HG03378 (cell line): ENCODE measurements at regions not wholly inside any gene's neighbourhood (a gene's known extent, or its start where the extent isn't known, plus 50 kb on each side); places are given as distances from the start of the nearest gene placed in this dataset.
"Not testable (repeated sequence)": the region's sequence is repeated elsewhere in the genome, so short reads cannot be mapped to it uniquely, and the experiment has no call there.

Experiments
- ATAC-seq: cut with Tn5 transposase; IDR thresholded peaks from one replicate; pipeline ENCODE4 v1.9.1; 2021; ENCODE audit warnings: mild to moderate bottlenecking, moderate library complexity; ENCODE audit not compliant: unreplicated experiment

DNA sequence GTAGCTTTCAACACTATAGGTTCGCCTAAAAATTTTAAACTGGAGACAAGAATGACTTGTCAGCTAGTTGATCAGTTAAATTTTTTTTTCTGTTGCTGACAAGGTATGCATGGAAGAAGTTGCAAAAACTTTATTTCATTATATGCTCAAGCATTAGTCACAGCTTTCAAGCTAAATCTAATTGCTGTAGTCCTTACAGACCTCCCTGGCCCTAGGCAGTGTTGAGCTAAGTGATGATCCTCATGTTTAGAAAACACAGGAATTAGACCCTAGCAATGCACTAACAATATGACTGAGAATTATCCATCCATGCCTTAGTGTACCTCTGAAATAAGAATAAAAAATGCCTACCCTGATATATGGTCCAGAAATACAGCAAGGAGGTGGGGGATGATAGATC, 253.4 kb downstream of the SP3 start:
- ATAC-seq: no peak

DNA sequence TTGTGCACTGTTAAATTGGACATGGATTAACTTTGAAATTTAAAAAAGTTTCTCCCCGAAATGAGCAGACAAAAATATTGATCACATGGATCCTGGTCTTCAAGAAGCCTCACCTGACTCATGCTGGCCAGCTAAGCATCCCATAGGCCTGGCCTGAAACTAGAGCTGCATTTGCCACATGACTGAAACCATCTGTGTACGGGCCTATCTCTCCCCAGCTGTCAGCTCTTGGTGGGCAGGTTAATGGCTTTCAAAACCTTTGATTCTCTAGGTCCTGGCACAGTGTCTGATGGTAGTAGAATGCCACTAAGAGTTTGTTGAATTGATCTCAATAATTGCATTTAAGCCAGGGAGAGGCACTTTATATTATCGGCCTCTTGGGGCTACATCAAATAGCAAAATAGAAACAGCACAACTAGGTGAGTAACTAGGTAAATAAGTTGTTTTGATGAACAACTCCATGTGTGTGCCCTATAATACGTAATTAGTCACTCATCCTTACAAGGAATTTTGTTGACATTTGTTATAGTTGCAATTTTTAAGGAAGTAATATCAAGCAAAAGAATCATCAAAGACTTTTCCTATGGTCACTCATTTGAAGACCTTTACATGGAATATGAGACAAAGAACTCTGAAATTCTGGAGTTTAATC, 251.1 kb downstream of the SP3 start:
- ATAC-seq: no peak

DNA sequence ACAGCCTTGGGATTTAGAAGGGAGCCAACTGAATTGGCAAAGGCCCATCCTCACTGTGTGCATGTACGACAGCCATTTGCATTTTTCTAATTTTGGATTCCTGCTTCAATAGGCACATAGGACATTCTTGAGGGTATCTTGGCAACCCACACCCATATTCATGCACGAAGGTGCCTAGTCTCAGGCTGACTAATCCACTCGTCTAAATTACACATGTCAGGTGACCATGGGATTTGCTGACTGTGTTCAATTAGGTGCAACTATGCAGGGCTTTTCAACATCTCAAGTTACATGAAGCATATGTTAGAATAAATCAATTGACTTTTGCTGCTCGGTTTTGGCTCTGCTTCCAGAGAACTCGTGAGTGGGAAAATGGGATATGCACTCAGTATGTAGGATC, 249.7 kb downstream of the SP3 start:
- no peak for ATAC-seq

DNA sequence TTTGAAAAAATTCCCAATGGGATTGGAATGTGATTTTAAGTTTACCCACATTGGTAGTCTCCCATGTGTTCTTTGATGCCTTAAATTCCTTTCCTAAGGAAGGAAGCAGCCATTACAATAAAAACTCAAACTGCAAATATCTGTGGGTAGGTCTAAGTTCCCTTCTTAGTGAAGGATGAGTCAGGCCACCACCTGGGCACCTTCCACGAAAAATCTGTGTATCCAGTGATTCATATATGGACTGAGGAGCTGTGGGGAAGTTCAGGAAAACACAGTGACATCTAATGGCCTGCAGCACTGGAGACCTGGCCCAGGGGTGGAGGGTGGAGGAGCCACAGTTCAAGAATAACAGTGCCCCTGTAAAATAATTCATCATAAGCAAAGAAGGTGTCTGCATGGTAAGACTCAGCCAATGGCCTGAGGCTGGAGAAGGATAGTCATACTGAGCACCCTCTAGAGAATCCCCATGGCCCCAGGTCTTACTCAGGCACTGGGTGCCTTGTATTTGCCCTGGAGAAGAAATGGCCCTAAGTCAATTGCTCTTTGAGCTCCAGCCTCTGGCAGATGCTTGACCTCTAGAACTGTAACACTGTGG, 248.6 kb downstream of the SP3 start:
- ATAC-seq: no peak

DNA sequence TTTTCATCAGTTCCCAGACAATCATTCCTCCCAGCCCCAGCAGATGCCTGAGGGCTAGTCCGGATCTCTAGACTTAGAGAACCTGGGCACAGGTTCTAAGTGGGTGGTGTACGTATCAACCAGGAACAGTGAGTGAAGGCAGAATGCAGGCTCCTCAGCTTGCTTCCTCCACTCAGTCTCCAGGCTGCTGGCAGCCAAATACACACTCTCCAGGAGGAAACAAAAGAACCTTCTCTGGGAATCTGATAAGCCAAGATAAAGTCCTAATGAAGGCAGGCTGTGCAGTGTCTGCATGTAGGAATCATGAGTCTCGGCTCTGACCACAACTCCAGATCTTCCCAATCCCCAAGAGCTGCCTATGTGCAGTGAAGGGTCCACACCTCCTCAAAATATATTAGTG, 245.7 kb downstream of the SP3 start:
- no peak for ATAC-seq

DNA sequence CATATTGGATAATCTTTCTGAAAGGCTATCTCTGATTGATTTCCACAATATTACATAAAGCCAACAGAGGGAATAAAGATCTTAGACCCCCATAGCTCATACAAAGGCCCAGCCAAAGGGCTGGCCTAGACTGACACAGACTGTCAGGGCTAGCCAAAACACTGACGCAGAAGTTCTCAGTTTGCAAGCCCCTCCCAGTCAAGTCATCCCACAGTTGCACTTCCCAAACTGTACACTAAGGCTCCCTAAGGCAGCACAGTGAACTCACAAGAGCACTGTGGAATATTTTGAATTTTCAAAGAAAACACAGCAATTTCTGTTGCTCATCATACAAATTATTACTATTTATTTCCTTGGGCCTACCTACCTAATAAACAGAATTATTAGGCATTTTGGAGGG, 244.9 kb downstream of the SP3 start:
- no peak for ATAC-seq

- ATAC-seq: no peak
Measured at GRCh38 chr2:173734797-173735196, 230.4 kb downstream of the SP3 start.

DNA sequence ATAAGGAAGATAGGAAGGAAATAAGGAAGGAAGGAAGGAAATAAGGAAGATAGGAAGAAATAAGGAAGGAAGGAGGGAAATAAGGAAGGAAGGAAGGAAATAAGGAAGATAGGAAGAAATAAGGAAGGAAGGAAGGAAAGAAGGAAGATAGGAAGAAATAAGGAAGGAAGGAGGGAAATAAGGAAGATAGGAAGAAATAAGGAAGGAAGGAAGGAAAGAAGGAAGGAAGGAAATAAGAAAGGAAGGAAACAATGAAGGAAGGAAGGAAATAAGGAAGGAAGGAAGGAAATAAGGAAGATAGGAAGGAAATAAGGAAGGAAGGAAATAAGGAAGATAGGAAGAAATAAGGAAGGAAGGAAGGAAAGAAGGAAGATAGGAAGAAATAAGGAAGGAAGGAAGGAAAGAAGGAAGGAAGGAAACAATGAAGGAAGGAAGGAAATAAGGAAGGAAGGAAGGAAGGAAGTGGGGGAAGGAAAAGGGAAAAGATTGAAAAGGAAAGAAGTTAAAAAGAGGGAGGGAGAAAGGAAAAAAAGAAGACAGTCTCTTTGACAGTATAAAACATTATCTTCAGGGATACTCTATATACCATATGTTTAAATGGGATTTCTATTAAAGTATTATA, 227.1 kb downstream of the SP3 start:
- not testable (repeated sequence) for ATAC-seq

DNA sequence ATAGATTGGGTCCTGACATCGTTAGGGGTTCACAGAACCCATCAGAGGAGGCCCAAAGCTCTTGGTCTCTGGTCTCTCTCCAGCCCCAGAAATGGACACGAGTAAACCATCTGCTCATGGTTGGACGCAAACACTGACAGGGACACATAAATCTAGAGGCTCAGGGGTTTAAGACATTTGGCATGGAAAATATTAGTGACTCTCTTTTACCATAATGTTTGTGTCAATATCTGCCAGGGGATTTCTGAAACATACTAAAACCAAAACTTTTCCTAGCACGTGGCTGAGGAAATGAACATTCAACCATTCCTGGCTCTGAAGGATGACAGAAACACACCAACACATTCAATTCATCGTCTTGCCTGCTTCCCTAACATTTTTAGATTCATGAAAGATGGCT, 226.2 kb downstream of the SP3 start:
- ATAC-seq: no peak

DNA sequence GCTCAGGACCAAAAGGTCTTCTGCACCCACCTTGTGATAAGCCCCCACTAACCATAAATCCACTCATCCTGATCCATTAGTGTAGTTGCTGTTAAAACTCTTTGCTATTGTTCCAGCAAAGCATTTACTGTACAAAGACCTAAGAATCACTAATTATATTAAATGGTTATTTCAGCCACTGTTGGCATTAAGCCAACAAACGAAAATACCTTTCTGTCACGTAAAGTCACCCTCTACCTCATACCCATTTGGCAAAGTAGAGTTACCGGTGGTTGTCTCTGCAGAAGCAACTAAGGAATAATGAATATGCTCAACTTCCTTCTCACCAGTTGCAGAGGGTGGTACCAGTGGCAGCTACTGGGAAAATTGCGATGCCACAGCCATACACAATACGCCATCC, 224.5 kb downstream of the SP3 start:
- ATAC-seq: no peak

- no peak for ATAC-seq
Measured at GRCh38 chr2:173741759-173742158, 223.4 kb downstream of the SP3 start.

- ATAC-seq: no peak
Measured at GRCh38 chr2:173747035-173747434, 218.1 kb downstream of the SP3 start.

DNA sequence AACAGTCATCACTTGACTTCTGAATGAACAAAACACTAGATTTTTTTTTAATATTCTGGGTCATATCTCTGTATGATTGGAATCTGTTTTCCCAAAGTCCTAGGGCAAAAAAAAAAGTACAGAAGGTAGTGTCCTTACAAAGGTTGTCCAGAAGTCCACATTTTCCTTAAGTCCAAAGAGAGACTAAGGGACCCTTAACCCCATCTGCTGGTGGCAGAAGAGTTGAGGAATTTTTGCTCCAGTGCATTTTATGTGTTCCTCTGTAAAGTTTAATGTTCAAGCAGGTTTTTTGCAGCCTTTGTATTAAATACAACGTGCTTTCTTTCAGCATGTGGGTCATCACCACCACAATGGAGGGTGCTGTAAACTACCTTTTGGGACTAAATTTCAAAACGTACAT, 215.9 kb downstream of the SP3 start:
- ATAC-seq: no peak

DNA sequence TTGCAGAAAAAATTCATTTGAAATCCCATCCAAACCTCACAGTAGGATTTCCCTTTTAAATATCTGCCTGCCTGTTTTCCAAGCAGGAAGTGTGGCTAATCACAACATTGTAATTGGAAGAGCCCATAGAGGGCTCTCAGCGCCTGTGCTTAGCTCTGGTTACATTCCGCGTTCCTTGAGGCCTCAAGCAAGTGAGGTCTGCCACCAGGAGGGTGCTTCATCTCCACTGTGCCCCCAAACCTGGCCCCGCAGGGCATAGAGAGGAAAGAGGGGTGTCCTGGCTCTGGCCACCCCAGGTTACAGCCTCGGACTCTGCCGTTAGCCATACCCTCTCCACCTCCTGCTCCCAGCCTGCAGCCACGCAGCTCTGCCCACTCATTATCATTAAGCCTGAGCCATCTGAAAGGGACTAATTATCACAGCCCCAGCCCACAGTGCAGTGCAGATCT, 214.8 kb downstream of the SP3 start:
- no peak for ATAC-seq

- no peak for ATAC-seq
Measured at GRCh38 chr2:173750831-173751230, 214.3 kb downstream of the SP3 start.

DNA sequence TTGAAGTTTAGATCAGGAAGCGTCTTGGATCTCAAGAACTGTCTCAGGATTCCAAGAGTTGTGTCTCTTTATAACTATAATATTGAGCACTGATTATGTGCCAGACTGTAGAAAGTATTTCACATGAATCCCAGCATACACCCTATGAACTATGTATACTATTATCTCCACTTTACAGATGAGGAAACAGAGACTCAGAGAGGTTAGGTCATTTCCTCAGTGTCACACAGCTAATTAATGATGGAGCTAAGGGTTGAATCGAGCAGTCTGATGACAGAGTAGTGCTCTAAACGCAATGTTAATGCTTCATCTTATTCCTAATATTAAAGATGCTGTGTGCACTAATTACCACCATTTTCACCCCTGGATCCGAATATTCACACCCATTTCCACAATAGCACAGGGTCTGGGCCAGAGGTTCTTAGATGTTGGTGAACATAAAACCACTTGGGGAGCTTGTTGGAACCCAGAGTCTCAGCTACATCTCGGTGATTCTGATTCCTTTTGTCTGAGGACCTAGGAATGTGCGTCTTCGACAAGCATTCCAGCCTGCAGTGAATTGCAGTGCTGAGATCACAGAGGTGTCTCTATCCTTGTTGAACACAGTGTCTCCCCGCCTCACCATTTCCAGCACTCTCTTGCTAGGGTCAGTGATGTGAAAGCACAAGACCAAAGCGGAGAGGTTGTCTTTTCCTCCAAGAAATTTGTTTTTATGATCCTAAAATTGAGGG, 213.8 kb downstream of the SP3 start:
- no peak for ATAC-seq

- no peak for ATAC-seq
Measured at GRCh38 chr2:173752152-173752551, 213.0 kb downstream of the SP3 start.

- no peak for ATAC-seq
Measured at GRCh38 chr2:173753441-173753840, 211.7 kb downstream of the SP3 start.

GRCh38 chr2:173754165-173754564, 211.0 kb downstream of the SP3 start:
- no peak for ATAC-seq

- ATAC-seq: no peak
Measured at GRCh38 chr2:173754837-173755236, 210.3 kb downstream of the SP3 start.

- no peak for ATAC-seq
Measured at GRCh38 chr2:173755798-173756197, 209.4 kb downstream of the SP3 start.

DNA sequence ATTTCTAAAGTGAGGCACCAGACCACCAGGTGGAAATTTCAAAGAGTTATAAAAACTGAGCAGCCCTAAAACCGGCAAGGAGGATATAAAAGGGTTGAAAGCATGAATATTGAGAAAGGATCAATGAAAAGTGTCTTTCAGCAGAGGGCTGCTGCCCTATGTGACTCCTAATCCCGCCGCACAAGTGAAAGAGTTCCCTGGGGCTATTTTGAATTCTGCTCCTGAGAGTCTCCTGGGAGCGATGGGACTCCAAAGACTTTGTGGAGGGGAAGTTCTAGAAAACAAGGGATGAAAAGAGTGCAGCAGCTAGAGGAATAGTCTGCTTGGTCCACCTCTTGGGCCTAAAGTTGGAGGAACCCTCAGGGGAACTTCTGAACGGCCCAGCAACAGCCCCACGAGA, 205.2 kb downstream of the SP3 start:
- no peak for ATAC-seq
